ENCODE measurements at regions not wholly inside any gene's neighbourhood (a gene's known extent, or its start where the extent isn't known, plus 50 kb on each side); places are given as distances from the start of the nearest gene placed in this dataset.

GRCh38 chr14:34184126-34184525 lies 233.3 kb upstream of the EGLN3 start:
- H3K4me3 ChIP-seq (ENCODE audit: low read depth in 1 of 2, low read length in 2 of 2) = no peak overlapping the region
- H3K9ac ChIP-seq (ENCODE audit: low read length) = no peak overlapping the region
- no peaks in the 10 kb centered on the region for H3K27me3 ChIP-seq (ENCODE audit: control insufficient read depth in 1 of 2, insufficient read depth in 2 of 2, low read length in 2 of 2)
- no peaks in the 10 kb centered on the region for H3K9me3 ChIP-seq (ENCODE audit: low read length)
- H3K36me3 ChIP-seq (ENCODE audit: insufficient read depth, low read length) = no peaks in the 10 kb centered on the region
- H3K4me1 ChIP-seq (ENCODE audit: insufficient read depth, low read length) = no peaks in the 10 kb centered on the region
- no peak overlapping the region for H3K27ac ChIP-seq (ENCODE audit: low read depth, low read length)

GRCh38 chr14:34183478-34183877 lies 232.6 kb upstream of the EGLN3 start:
- Histone ChIP-seq H3K36me3 (ENCODE audit: insufficient read depth, low read length) (no peaks in the 10 kb centered on the region), H3K27me3 (ENCODE audit: control insufficient read depth in 1 of 2, insufficient read depth in 2 of 2, low read length in 2 of 2) (no peaks in the 10 kb centered on the region), H3K4me1 (ENCODE audit: insufficient read depth, low read length) (no peaks in the 10 kb centered on the region)

GRCh38 chr14:34181338-34181737 lies 230.5 kb upstream of the EGLN3 start:
- Histone ChIP-seq H3K9me3 (ENCODE audit: low read length) (no peaks in the 10 kb centered on the region), H3K4me1 (ENCODE audit: insufficient read depth, low read length) (no peaks in the 10 kb centered on the region), H3K27me3 (ENCODE audit: control insufficient read depth in 1 of 2, insufficient read depth in 2 of 2, low read length in 2 of 2) (no peaks in the 10 kb centered on the region), H3K36me3 (ENCODE audit: insufficient read depth, low read length) (no peaks in the 10 kb centered on the region), H3K4me3 (ENCODE audit: low read depth in 1 of 2, low read length in 2 of 2) (no peak overlapping the region), H3K9ac (ENCODE audit: low read length) (no peak overlapping the region), H3K27ac (ENCODE audit: low read depth, low read length) (no peak overlapping the region)

More at GRCh38 chr14:34183478-34183877, 232.6 kb upstream of the EGLN3 start:
- Histone ChIP-seq H3K9ac (ENCODE audit: low read length) (no peak overlapping the region), H3K9me3 (ENCODE audit: low read length) (no peaks in the 10 kb centered on the region), H3K27ac (ENCODE audit: low read depth, low read length) (no peak overlapping the region), H3K4me3 (ENCODE audit: low read depth in 1 of 2, low read length in 2 of 2) (no peak overlapping the region)

GRCh38 chr14:34180869-34181268 lies 230.0 kb upstream of the EGLN3 start:
- Histone ChIP-seq H3K9me3 (ENCODE audit: low read length) (no peaks in the 10 kb centered on the region), H3K9ac (ENCODE audit: low read length) (no peak overlapping the region), H3K4me1 (ENCODE audit: insufficient read depth, low read length) (no peaks in the 10 kb centered on the region), H3K4me3 (ENCODE audit: low read depth in 1 of 2, low read length in 2 of 2) (no peak overlapping the region), H3K27me3 (ENCODE audit: control insufficient read depth in 1 of 2, insufficient read depth in 2 of 2, low read length in 2 of 2) (no peaks in the 10 kb centered on the region), H3K27ac (ENCODE audit: low read depth, low read length) (no peak overlapping the region), H3K36me3 (ENCODE audit: insufficient read depth, low read length) (no peaks in the 10 kb centered on the region)

GRCh38 chr14:34180434-34180833 lies 229.6 kb upstream of the EGLN3 start:
- Histone ChIP-seq H3K27ac (ENCODE audit: low read depth, low read length) (no peak overlapping the region), H3K36me3 (ENCODE audit: insufficient read depth, low read length) (no peaks in the 10 kb centered on the region), H3K4me3 (ENCODE audit: low read depth in 1 of 2, low read length in 2 of 2) (no peak overlapping the region), H3K9me3 (ENCODE audit: low read length) (no peaks in the 10 kb centered on the region), H3K4me1 (ENCODE audit: insufficient read depth, low read length) (no peaks in the 10 kb centered on the region), H3K27me3 (ENCODE audit: control insufficient read depth in 1 of 2, insufficient read depth in 2 of 2, low read length in 2 of 2) (no peaks in the 10 kb centered on the region), H3K9ac (ENCODE audit: low read length) (no peak overlapping the region)

GRCh38 chr14:34179727-34180126 lies 228.9 kb upstream of the EGLN3 start:
- no peaks in the 10 kb centered on the region for H3K9me3 ChIP-seq (ENCODE audit: low read length)
- no peaks in the 10 kb centered on the region for H3K36me3 ChIP-seq (ENCODE audit: insufficient read depth, low read length)
- H3K27me3 ChIP-seq (ENCODE audit: control insufficient read depth in 1 of 2, insufficient read depth in 2 of 2, low read length in 2 of 2) = no peaks in the 10 kb centered on the region
- no peak overlapping the region for H3K27ac ChIP-seq (ENCODE audit: low read depth, low read length)
- no peak overlapping the region for H3K9ac ChIP-seq (ENCODE audit: low read length)
- H3K4me3 ChIP-seq (ENCODE audit: low read depth in 1 of 2, low read length in 2 of 2) = no peak overlapping the region
- no peaks in the 10 kb centered on the region for H3K4me1 ChIP-seq (ENCODE audit: insufficient read depth, low read length)

- Histone ChIP-seq H3K9me3 (ENCODE audit: low read length) (no peaks in the 10 kb centered on the region), H3K27me3 (ENCODE audit: control insufficient read depth in 1 of 2, insufficient read depth in 2 of 2, low read length in 2 of 2) (no peaks in the 10 kb centered on the region)
Measured at GRCh38 chr14:34177466-34177865, 226.6 kb upstream of the EGLN3 start.

GRCh38 chr14:34175574-34175973 lies 224.7 kb upstream of the EGLN3 start:
- no peaks in the 10 kb centered on the region for H3K9me3 ChIP-seq (ENCODE audit: low read length)

More at GRCh38 chr14:34177466-34177865, 226.6 kb upstream of the EGLN3 start:
- peaks cover 10% of the 10 kb centered on the region for H3K4me1 ChIP-seq (ENCODE audit: insufficient read depth, low read length)
- H3K36me3 ChIP-seq (ENCODE audit: insufficient read depth, low read length) = no peaks in the 10 kb centered on the region
- no peak overlapping the region for H3K27ac ChIP-seq (ENCODE audit: low read depth, low read length)
- H3K9ac ChIP-seq (ENCODE audit: low read length) = no peak overlapping the region
- no peak overlapping the region for H3K4me3 ChIP-seq (ENCODE audit: low read depth in 1 of 2, low read length in 2 of 2)

GRCh38 chr14:34174973-34175372 lies 224.1 kb upstream of the EGLN3 start:
- Histone ChIP-seq H3K4me3 (ENCODE audit: low read depth in 1 of 2, low read length in 2 of 2) (no peak overlapping the region), H3K36me3 (ENCODE audit: insufficient read depth, low read length) (no peaks in the 10 kb centered on the region), H3K27me3 (ENCODE audit: control insufficient read depth in 1 of 2, insufficient read depth in 2 of 2, low read length in 2 of 2) (no peaks in the 10 kb centered on the region), H3K9ac (ENCODE audit: low read length) (no peak overlapping the region), H3K4me1 (ENCODE audit: insufficient read depth, low read length) (peaks cover 13% of the 10 kb centered on the region), H3K27ac (ENCODE audit: low read depth, low read length) (no peak overlapping the region), H3K9me3 (ENCODE audit: low read length) (no peaks in the 10 kb centered on the region)

More at GRCh38 chr14:34175574-34175973, 224.7 kb upstream of the EGLN3 start:
- Histone ChIP-seq H3K27me3 (ENCODE audit: control insufficient read depth in 1 of 2, insufficient read depth in 2 of 2, low read length in 2 of 2) (no peaks in the 10 kb centered on the region), H3K9ac (ENCODE audit: low read length) (no peak overlapping the region), H3K4me3 (ENCODE audit: low read depth in 1 of 2, low read length in 2 of 2) (no peak overlapping the region), H3K36me3 (ENCODE audit: insufficient read depth, low read length) (no peaks in the 10 kb centered on the region), H3K27ac (ENCODE audit: low read depth, low read length) (no peak overlapping the region), H3K4me1 (ENCODE audit: insufficient read depth, low read length) (peaks cover 13% of the 10 kb centered on the region)

- no peaks in the 10 kb centered on the region for H3K9me3 ChIP-seq (ENCODE audit: low read length)
- no peak overlapping the region for H3K27ac ChIP-seq (ENCODE audit: low read depth, low read length)
- H3K4me3 ChIP-seq (ENCODE audit: low read depth in 1 of 2, low read length in 2 of 2) = no peak overlapping the region
- H3K27me3 ChIP-seq (ENCODE audit: control insufficient read depth in 1 of 2, insufficient read depth in 2 of 2, low read length in 2 of 2) = no peaks in the 10 kb centered on the region
- H3K4me1 ChIP-seq (ENCODE audit: insufficient read depth, low read length) = peaks cover 13% of the 10 kb centered on the region
- H3K9ac ChIP-seq (ENCODE audit: low read length) = no peak overlapping the region
- no peaks in the 10 kb centered on the region for H3K36me3 ChIP-seq (ENCODE audit: insufficient read depth, low read length)
Measured at GRCh38 chr14:34173916-34174315, 223.0 kb upstream of the EGLN3 start.

- Histone ChIP-seq H3K4me3 (ENCODE audit: low read depth in 1 of 2, low read length in 2 of 2) (no peak overlapping the region), H3K27me3 (ENCODE audit: control insufficient read depth in 1 of 2, insufficient read depth in 2 of 2, low read length in 2 of 2) (no peaks in the 10 kb centered on the region), H3K4me1 (ENCODE audit: insufficient read depth, low read length) (peaks cover 13% of the 10 kb centered on the region), H3K9me3 (ENCODE audit: low read length) (no peaks in the 10 kb centered on the region), H3K27ac (ENCODE audit: low read depth, low read length) (no peak overlapping the region), H3K9ac (ENCODE audit: low read length) (no peak overlapping the region), H3K36me3 (ENCODE audit: insufficient read depth, low read length) (no peaks in the 10 kb centered on the region)
Measured at GRCh38 chr14:34172550-34173368, 221.9 kb upstream of the EGLN3 start.

GRCh38 chr14:34172173-34172451 lies 221.2 kb upstream of the EGLN3 start:
- no peaks in the 10 kb centered on the region for H3K9me3 ChIP-seq (ENCODE audit: low read length)
- H3K36me3 ChIP-seq (ENCODE audit: insufficient read depth, low read length) = no peaks in the 10 kb centered on the region
- no peak overlapping the region for H3K4me3 ChIP-seq (ENCODE audit: low read depth in 1 of 2, low read length in 2 of 2)
- H3K27ac ChIP-seq (ENCODE audit: low read depth, low read length) = no peak overlapping the region
- H3K27me3 ChIP-seq (ENCODE audit: control insufficient read depth in 1 of 2, insufficient read depth in 2 of 2, low read length in 2 of 2) = no peaks in the 10 kb centered on the region
- peaks cover 13% of the 10 kb centered on the region for H3K4me1 ChIP-seq (ENCODE audit: insufficient read depth, low read length)
- H3K9ac ChIP-seq (ENCODE audit: low read length) = no peak overlapping the region

All from muscle layer of colon (tissue), 2 donors.